ENCODE measurements at regions not wholly inside any gene's neighbourhood (a gene's known extent, or its start where the extent isn't known, plus 50 kb on each side); places are given as distances from the start of the nearest gene placed in this dataset.

- in situ Hi-C loops (cut with HindIII; ENCODE audit: low sequenced_read_pairs), result no loop called here
Observed at GRCh38 chr20:24895431-24895830, 53.6 kb upstream of the CST7 start.

GRCh38 chr20:24895898-24896658, 53.0 kb upstream of the CST7 start:
- no peak overlapping the region for H3K4me3 ChIP-seq (ENCODE audit: low read depth, low read length)
- no peak for TF ChIP-seq CTCF (IDR thresholded peaks at IDR 0.05; ENCODE audit: low read depth, low read length, missing control alignments)
- no peak for DNase-seq (ENCODE audit: low read depth)
- in situ Hi-C loops (cut with HindIII; ENCODE audit: low sequenced_read_pairs), result no loop called here

More at GRCh38 chr20:24895431-24895830, 53.6 kb upstream of the CST7 start:
- no peak overlapping the region for H3K4me3 ChIP-seq (ENCODE audit: low read depth, low read length)
- DNase-seq (ENCODE audit: low read depth), result no peak
- TF ChIP-seq CTCF (IDR thresholded peaks at IDR 0.05; ENCODE audit: low read depth, low read length, missing control alignments), result no peak

- DNase-seq (ENCODE audit: low read depth), result no peak
- in situ Hi-C loops (cut with HindIII; ENCODE audit: low sequenced_read_pairs), result no loop called here
- TF ChIP-seq CTCF (IDR thresholded peaks at IDR 0.05; ENCODE audit: low read depth, low read length, missing control alignments), result no peak
- no peak overlapping the region for H3K4me3 ChIP-seq (ENCODE audit: low read depth, low read length)
Observed at GRCh38 chr20:24896984-24897383, 52.1 kb upstream of the CST7 start.

- DNase-seq (ENCODE audit: low read depth), result no peak
- no peak for TF ChIP-seq CTCF (IDR thresholded peaks at IDR 0.05; ENCODE audit: low read depth, low read length, missing control alignments)
- no peak overlapping the region for H3K4me3 ChIP-seq (ENCODE audit: low read depth, low read length)
- in situ Hi-C loops (cut with HindIII; ENCODE audit: low sequenced_read_pairs), result no loop called here
Observed at GRCh38 chr20:24897974-24898373, 51.1 kb upstream of the CST7 start.

- no peak for TF ChIP-seq CTCF (IDR thresholded peaks at IDR 0.05; ENCODE audit: low read depth, low read length, missing control alignments)
- in situ Hi-C loops (cut with HindIII; ENCODE audit: low sequenced_read_pairs), result no loop called here
- DNase-seq (ENCODE audit: low read depth), result no peak
- no peak overlapping the region for H3K4me3 ChIP-seq (ENCODE audit: low read depth, low read length)
Observed at GRCh38 chr20:24899153-24899552, 49.9 kb upstream of the CST7 start.
